GM23338 (cell line): ENCODE measurements at regions not wholly inside any gene's neighbourhood (a gene's known extent, or its start where the extent isn't known, plus 50 kb on each side); places are given as distances from the start of the nearest gene placed in this dataset.
A peak's percentile ranks its signal among the peaks of the same experiment; 100 is the strongest.

Source experiments
- ATAC-seq: fragments of 200-7000 bp; cut with Tn5 transposase; 3 replicates; pipeline ENCODE4 v1.9.1; 2020
- DNase-seq: peaks from one replicate; pipeline ENCODE4 v3.0.0-alpha.2; 2015; ENCODE audit warnings: low spot score
- H2AFZ ChIP-seq: fragments of 200-600 bp; sonication (generic); 2 replicates; pipeline ENCODE4 v1.8.0; 2016; ENCODE audit warnings: antibody characterized with exemption, mild to moderate bottlenecking, moderate library complexity
- H3F3A ChIP-seq: fragments of 200-600 bp; sonication (generic); replicated peaks from 2 replicates; pipeline ENCODE4 v1.8.0; 2017; ENCODE audit warnings: antibody characterized with exemption, mixed run types, low read depth
- H3K27ac ChIP-seq: fragments of 200-600 bp; sonication (generic); 2 replicates; pipeline ENCODE4 v1.6.1; 2016; ENCODE audit warnings: low read depth
- H3K27me3 ChIP-seq: fragments of 200-600 bp; sonication (generic); 2 replicates; pipeline ENCODE4 v1.8.0; 2016; ENCODE audit warnings: mild to moderate bottlenecking, mixed run types, moderate library complexity; ENCODE audit not compliant: insufficient read depth
- H3K36me3 ChIP-seq: fragments of 200-600 bp; sonication (generic); 2 replicates; pipeline ENCODE4 v1.8.0; 2016; ENCODE audit warnings: mild to moderate bottlenecking; ENCODE audit not compliant: insufficient read depth
- H3K4me1 ChIP-seq: fragments of 200-600 bp; sonication (generic); 2 replicates; pipeline ENCODE4 v1.8.0; 2016; ENCODE audit warnings: mild to moderate bottlenecking, moderate library complexity; ENCODE audit not compliant: insufficient read depth
- H3K4me2 ChIP-seq: fragments of 200-600 bp; sonication (generic); 2 replicates; pipeline ENCODE4 v1.7.1; 2017; ENCODE audit warnings: mixed run types
- H3K4me3 ChIP-seq: fragments of 200-600 bp; sonication (generic); 2 replicates; pipeline ENCODE4 v1.6.1; 2016; ENCODE audit warnings: mixed run types
- H3K79me2 ChIP-seq: fragments of 200-600 bp; sonication (generic); replicated peaks from 2 replicates; pipeline ENCODE4 v1.8.0; 2017; ENCODE audit warnings: mild to moderate bottlenecking; ENCODE audit not compliant: insufficient read depth
- H3K9me2 ChIP-seq: fragments of 200-600 bp; sonication (generic); 2 replicates; pipeline ENCODE4 v1.8.0; 2017; ENCODE audit not compliant: insufficient read depth
- H4K20me1 ChIP-seq: fragments of 200-600 bp; sonication (generic); replicated peaks from 2 replicates; pipeline ENCODE4 v1.8.0; 2017; ENCODE audit warnings: mild to moderate bottlenecking; ENCODE audit not compliant: insufficient read depth
- H3K27ac Mint-ChIP-seq: 2 replicates; pipeline ENCODE4 v1.8.0; 2020; ENCODE audit warnings: inconsistent platforms, mild to moderate bottlenecking, moderate library complexity, mixed read lengths
- H3K27me3 Mint-ChIP-seq: 3 replicates; pipeline ENCODE4 v1.8.0; 2022; ENCODE audit warnings: low read depth, mild to moderate bottlenecking, moderate library complexity, mixed read lengths, inconsistent platforms; ENCODE audit not compliant: insufficient read depth, poor library complexity
- H3K36me3 Mint-ChIP-seq: 3 replicates; pipeline ENCODE4 v1.8.0; 2021; ENCODE audit warnings: low read depth, mild to moderate bottlenecking, inconsistent platforms, moderate library complexity, mixed read lengths
- H3K4me1 Mint-ChIP-seq: 3 replicates; pipeline ENCODE4 v1.8.0; 2020; ENCODE audit warnings: mild to moderate bottlenecking, inconsistent platforms, mixed read lengths
- H3K4me3 Mint-ChIP-seq: 3 replicates; pipeline ENCODE4 v1.8.0; 2021; ENCODE audit warnings: moderate library complexity, mild to moderate bottlenecking, inconsistent platforms, mixed read lengths
- H3K9me3 Mint-ChIP-seq: 3 replicates; pipeline ENCODE4 v1.8.0; 2020; ENCODE audit warnings: moderate library complexity, mild to moderate bottlenecking, inconsistent platforms, mixed read lengths
- NANOG ChIP-seq: IDR thresholded peaks from 2 replicates; pipeline ENCODE4 v1.6.1; 2016; ENCODE audit warnings: antibody characterized with exemption, borderline replicate concordance
- STAT1 ChIP-seq: IDR thresholded peaks from one replicate; pipeline ENCODE4 v1.6.1; 2016; ENCODE audit warnings: antibody characterized with exemption; ENCODE audit not compliant: unreplicated experiment
- ZNF114 ChIP-seq: fragments of 250-450 bp; sonication (Bioruptor Pico); IDR thresholded peaks from 2 replicates; pipeline ENCODE4 v1.5.0; 2020; ENCODE audit warnings: mild to moderate bottlenecking, moderate library complexity
- ZNF331 ChIP-seq: fragments of 250-450 bp; sonication (Bioruptor Pico); IDR thresholded peaks from 2 replicates; pipeline ENCODE4 v1.5.0; 2020; ENCODE audit warnings: low read depth, mild to moderate bottlenecking, moderate library complexity
- TF ChIP-seq, protein P1 (sequence below), 2 experiments: fragments of 200-600 bp in 1 of 2; sonication (generic) in 1 of 2; conservative IDR thresholded peaks; 2 replicates each; pipeline versions ENCODE4 v1.5.1 to v1.6.1; 2016 to 2017; ENCODE audit warnings: antibody characterized with exemption in 2 of 2, low read depth in 2 of 2, mild to moderate bottlenecking in 2 of 2, moderate library complexity in 1 of 2
- TF ChIP-seq, protein P2 (sequence below): IDR thresholded peaks from one replicate; pipeline ENCODE4 v1.6.1; 2018; ENCODE audit warnings: antibody characterized with exemption; ENCODE audit not compliant: unreplicated experiment
- TF ChIP-seq, protein P3 (sequence below): IDR thresholded peaks from 2 replicates; pipeline ENCODE4 v1.6.1; 2016; ENCODE audit warnings: antibody characterized with exemption

DNA sequence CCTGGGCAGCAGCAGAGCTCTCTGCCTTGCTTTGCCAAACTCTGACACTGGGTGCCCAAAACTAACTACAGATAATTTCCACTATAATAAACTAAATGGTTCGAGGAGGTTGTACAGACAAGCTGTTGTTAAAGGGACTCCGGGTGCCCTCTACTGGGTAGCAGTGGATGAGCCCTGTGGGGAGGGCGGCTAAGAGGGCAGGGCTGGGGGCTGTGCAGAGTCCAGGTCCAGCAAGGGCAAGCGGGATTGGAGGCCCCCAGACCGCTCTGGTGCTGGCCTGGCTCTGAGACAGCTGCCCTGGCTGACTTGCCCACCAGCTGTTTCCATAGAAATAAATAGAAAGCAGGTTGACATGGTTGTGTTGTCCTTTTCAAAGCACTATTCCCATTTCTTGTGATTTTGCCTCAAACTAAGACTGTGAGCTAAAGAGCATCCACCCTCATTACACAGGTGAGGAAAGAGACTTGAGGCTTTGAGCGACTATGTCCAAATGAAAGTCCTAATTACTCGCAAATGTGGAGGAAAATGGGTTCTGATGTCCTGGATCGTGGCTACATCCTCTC is 167.6 kb upstream of the CST7 start:
- Histone ChIP-seq H3K4me3 (no peak overlapping the region), H4K20me1 (no peaks in the 10 kb centered on the region), H3K4me1 (no peaks in the 10 kb centered on the region), H3K36me3 (no peaks in the 10 kb centered on the region), H3F3A (no peaks in the 10 kb centered on the region), H3K9me2 (no peaks in the 10 kb centered on the region), H3K4me2 (no peak overlapping the region), H3K27me3 (no peaks in the 10 kb centered on the region), H3K79me2 (no peaks in the 10 kb centered on the region), H2AFZ (no peak overlapping the region), H3K27ac (no peak overlapping the region)
- no peak for TF ChIP-seq ZNF331 (CRISPR knock-in tag)
- TF ChIP-seq, protein P1, sequence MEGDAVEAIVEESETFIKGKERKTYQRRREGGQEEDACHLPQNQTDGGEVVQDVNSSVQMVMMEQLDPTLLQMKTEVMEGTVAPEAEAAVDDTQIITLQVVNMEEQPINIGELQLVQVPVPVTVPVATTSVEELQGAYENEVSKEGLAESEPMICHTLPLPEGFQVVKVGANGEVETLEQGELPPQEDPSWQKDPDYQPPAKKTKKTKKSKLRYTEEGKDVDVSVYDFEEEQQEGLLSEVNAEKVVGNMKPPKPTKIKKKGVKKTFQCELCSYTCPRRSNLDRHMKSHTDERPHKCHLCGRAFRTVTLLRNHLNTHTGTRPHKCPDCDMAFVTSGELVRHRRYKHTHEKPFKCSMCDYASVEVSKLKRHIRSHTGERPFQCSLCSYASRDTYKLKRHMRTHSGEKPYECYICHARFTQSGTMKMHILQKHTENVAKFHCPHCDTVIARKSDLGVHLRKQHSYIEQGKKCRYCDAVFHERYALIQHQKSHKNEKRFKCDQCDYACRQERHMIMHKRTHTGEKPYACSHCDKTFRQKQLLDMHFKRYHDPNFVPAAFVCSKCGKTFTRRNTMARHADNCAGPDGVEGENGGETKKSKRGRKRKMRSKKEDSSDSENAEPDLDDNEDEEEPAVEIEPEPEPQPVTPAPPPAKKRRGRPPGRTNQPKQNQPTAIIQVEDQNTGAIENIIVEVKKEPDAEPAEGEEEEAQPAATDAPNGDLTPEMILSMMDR (conservative IDR thresholded peaks at IDR 0.05; ENCODE audit: low read depth in 2 of 2) = peak; percentile 54 to 70
- Mint-ChIP-seq H3K9me3 (peaks cover 3% of the 10 kb centered on the region; the same call in 2 of the 3 replicates), H3K4me3 (no peak overlapping the region), H3K36me3 (no peaks in the 10 kb centered on the region), H3K27ac (no peak overlapping the region), H3K27me3 (peaks cover 5% of the 10 kb centered on the region), H3K4me1 (no peaks in the 10 kb centered on the region)
- peak; percentile 86 for ATAC-seq
- peak; percentile 44 for DNase-seq

DNA sequence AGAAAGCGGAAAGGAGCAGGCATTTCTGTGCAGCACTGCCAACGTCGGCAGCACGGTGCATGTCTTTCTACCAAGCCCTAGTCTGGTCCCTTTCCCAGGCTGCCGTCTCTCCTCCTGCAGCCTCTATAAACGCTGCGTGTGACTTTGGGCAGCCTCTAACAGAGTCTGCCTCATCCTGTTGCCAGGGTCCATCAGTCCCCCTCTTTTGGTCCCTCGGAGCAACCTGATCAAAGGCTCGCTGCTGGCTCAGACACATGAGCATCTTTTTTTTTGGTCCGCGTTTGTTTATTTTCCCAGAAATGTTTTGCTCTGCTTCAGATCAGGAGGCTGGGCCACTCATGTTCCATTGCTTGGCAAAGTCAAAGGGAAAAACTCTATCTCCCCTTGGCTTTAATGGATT is 166.8 kb upstream of the CST7 start:
- Mint-ChIP-seq H3K4me1 (no peaks in the 10 kb centered on the region), H3K4me3 (no peak overlapping the region), H3K27ac (no peak overlapping the region), H3K9me3 (peaks cover 3% of the 10 kb centered on the region; the same call in 2 of the 3 replicates), H3K27me3 (peaks cover 5% of the 10 kb centered on the region), H3K36me3 (no peaks in the 10 kb centered on the region)
- ATAC-seq (no peak), DNase-seq (no peak)
- TF ChIP-seq, protein P2, sequence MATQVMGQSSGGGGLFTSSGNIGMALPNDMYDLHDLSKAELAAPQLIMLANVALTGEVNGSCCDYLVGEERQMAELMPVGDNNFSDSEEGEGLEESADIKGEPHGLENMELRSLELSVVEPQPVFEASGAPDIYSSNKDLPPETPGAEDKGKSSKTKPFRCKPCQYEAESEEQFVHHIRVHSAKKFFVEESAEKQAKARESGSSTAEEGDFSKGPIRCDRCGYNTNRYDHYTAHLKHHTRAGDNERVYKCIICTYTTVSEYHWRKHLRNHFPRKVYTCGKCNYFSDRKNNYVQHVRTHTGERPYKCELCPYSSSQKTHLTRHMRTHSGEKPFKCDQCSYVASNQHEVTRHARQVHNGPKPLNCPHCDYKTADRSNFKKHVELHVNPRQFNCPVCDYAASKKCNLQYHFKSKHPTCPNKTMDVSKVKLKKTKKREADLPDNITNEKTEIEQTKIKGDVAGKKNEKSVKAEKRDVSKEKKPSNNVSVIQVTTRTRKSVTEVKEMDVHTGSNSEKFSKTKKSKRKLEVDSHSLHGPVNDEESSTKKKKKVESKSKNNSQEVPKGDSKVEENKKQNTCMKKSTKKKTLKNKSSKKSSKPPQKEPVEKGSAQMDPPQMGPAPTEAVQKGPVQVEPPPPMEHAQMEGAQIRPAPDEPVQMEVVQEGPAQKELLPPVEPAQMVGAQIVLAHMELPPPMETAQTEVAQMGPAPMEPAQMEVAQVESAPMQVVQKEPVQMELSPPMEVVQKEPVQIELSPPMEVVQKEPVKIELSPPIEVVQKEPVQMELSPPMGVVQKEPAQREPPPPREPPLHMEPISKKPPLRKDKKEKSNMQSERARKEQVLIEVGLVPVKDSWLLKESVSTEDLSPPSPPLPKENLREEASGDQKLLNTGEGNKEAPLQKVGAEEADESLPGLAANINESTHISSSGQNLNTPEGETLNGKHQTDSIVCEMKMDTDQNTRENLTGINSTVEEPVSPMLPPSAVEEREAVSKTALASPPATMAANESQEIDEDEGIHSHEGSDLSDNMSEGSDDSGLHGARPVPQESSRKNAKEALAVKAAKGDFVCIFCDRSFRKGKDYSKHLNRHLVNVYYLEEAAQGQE = no peak
- TF ChIP-seq, protein P3, sequence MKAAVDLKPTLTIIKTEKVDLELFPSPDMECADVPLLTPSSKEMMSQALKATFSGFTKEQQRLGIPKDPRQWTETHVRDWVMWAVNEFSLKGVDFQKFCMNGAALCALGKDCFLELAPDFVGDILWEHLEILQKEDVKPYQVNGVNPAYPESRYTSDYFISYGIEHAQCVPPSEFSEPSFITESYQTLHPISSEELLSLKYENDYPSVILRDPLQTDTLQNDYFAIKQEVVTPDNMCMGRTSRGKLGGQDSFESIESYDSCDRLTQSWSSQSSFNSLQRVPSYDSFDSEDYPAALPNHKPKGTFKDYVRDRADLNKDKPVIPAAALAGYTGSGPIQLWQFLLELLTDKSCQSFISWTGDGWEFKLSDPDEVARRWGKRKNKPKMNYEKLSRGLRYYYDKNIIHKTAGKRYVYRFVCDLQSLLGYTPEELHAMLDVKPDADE = no peak
- TF ChIP-seq NANOG = no peak
- TF ChIP-seq ZNF331 (CRISPR knock-in tag) = no peak
- no peak for TF ChIP-seq STAT1
- TF ChIP-seq, protein P1 (conservative IDR thresholded peaks at IDR 0.05; ENCODE audit: low read depth in 2 of 2) = no peak
- no peak for TF ChIP-seq ZNF114 (CRISPR knock-in tag)
- H3K4me3 ChIP-seq = no peak overlapping the region
- no peaks in the 10 kb centered on the region for H3K9me2 ChIP-seq
- no peak overlapping the region for H2AFZ ChIP-seq
- H3K4me1 ChIP-seq = no peaks in the 10 kb centered on the region
- H3K4me2 ChIP-seq = no peak overlapping the region
- no peaks in the 10 kb centered on the region for H3F3A ChIP-seq
- H3K79me2 ChIP-seq = no peaks in the 10 kb centered on the region
- no peak overlapping the region for H3K27ac ChIP-seq
- no peaks in the 10 kb centered on the region for H4K20me1 ChIP-seq
- no peaks in the 10 kb centered on the region for H3K36me3 ChIP-seq
- no peaks in the 10 kb centered on the region for H3K27me3 ChIP-seq
